ENCODE measurements at regions not wholly inside any gene's neighbourhood (a gene's known extent, or its start where the extent isn't known, plus 50 kb on each side); places are given as distances from the start of the nearest gene placed in this dataset.
A peak's percentile ranks its signal among the peaks of the same experiment; 100 is the strongest.

DNA sequence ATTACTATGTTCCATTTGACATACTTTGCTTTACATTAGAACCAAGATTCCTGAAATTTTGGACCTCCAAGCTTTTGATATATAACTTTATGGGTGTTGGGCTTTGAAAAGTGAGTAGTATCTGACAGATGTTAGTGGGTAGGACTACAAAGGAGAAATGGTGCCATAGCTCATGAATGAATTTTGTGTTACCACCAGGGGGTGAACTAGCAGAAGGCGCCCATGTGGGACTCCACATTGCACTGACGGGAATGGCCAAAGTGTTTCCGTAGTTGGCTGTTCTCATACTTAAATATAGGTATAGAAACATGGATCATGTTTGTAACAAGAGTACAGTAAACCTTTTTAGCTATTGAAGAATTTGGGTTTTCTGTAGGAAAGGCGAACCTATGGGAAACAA, 337.5 kb downstream of the FLRT2 start:
- Histone ChIP-seq H3K4me1 (no peaks in the 10 kb centered on the region), H3K36me3 (no peaks in the 10 kb centered on the region), H3K27me3 (no peaks in the 10 kb centered on the region), H3K4me3 (no peak overlapping the region), H3K27ac (no peak overlapping the region), H3K9me3 (no peaks in the 10 kb centered on the region)
- intact Hi-C loops (cut with DNase I), result no loop called here
- DNase-seq (peak in 1 of 3 donors; percentile 44), ATAC-seq (peak; percentile 27 to 83 (median 74))
- 38% methylated on average over 4 of the region's 4 CpGs for WGBS (ENCODE audit: insufficient coverage, low coverage, low lambda C conversion rate, missing lambda C conversion rate)
- TF ChIP-seq, protein P1, sequence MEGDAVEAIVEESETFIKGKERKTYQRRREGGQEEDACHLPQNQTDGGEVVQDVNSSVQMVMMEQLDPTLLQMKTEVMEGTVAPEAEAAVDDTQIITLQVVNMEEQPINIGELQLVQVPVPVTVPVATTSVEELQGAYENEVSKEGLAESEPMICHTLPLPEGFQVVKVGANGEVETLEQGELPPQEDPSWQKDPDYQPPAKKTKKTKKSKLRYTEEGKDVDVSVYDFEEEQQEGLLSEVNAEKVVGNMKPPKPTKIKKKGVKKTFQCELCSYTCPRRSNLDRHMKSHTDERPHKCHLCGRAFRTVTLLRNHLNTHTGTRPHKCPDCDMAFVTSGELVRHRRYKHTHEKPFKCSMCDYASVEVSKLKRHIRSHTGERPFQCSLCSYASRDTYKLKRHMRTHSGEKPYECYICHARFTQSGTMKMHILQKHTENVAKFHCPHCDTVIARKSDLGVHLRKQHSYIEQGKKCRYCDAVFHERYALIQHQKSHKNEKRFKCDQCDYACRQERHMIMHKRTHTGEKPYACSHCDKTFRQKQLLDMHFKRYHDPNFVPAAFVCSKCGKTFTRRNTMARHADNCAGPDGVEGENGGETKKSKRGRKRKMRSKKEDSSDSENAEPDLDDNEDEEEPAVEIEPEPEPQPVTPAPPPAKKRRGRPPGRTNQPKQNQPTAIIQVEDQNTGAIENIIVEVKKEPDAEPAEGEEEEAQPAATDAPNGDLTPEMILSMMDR (IDR thresholded peaks at IDR 0.05), result peak; percentile 32 to 40 (median 36)
- TF ChIP-seq POLR2A (IDR thresholded peaks at IDR 0.05), result no peak

DNA sequence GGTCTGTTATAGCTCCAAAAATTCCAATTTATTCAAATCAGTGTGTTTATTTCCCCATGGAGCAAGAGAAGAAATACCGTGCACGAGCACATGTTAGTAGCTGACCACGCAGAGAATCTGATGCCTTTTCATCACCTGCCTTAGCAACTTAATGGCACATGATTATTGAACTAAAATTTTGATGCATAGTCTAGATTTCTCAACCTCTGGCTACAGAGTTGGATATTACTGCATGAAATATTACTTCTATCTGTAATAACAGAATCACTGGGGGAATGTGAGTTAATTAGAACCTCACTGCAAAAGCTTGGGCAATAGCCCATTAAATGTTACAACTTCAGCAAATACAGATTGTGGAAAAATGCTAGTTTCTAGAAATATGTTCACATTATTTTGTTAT, 335.8 kb downstream of the FLRT2 start:
- Histone ChIP-seq H3K4me1 (no peaks in the 10 kb centered on the region), H3K4me3 (no peak overlapping the region), H3K27ac (no peak overlapping the region), H3K36me3 (no peaks in the 10 kb centered on the region), H3K27me3 (no peaks in the 10 kb centered on the region), H3K9me3 (no peaks in the 10 kb centered on the region)
- DNase-seq, result no peak
- no peak for ATAC-seq
- intact Hi-C loops (cut with DNase I), result no loop called here
- TF ChIP-seq, protein P1 (IDR thresholded peaks at IDR 0.05), result no peak
- WGBS (ENCODE audit: insufficient coverage, low coverage, low lambda C conversion rate, missing lambda C conversion rate), result 94% methylated on average over 3 of the region's 3 CpGs

DNA sequence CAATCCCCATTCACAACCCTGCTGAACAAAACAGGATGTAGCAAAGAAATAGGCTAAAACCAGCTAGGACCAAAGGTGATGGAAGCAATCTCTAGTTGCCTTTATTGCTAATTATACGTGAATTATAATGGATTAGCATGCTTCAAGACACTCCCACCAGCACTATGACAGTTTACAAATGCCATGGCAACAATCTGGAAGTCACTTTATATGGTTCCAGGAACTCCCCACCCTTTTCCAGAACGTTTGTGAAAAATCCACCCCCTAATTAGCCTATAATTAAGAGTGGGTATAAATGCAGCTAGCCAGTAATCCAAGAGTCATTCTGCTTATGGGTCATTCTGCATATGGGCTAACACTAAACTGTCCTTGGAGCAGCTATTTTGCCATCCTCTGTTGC, 328.7 kb downstream of the FLRT2 start:
- Histone ChIP-seq H3K9me3 (no peaks in the 10 kb centered on the region), H3K36me3 (no peaks in the 10 kb centered on the region), H3K27ac (no peak overlapping the region), H3K4me3 (no peak overlapping the region), H3K27me3 (no peaks in the 10 kb centered on the region), H3K4me1 (no peaks in the 10 kb centered on the region)
- ATAC-seq, result no peak
- TF ChIP-seq, protein P1 (IDR thresholded peaks at IDR 0.05), result no peak
- no peak for TF ChIP-seq POLR2A (IDR thresholded peaks at IDR 0.05)
- DNase-seq, result no peak
- 31% methylated on average over 2 of the region's 2 CpGs for WGBS (ENCODE audit: insufficient coverage, low coverage, low lambda C conversion rate, missing lambda C conversion rate)
- intact Hi-C loops (cut with DNase I), result no loop called here

DNA sequence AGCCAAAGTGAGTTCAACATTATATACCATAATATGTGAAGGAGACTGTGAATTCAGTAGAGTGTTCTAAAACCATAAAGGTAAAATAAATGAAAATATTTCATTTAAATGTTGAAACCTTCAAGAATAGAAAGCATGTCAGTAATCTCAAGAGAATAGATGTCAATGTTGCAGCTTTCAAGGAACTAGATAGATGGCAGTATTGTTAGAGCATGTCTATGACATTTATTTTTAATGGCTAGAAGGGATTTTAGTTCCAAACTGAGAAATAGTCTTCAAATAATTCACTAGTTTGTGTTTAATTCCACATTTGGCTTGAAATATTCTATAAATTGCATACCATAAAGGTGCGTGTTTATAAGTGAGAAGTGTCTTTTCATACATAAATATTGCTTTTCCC, 326.5 kb downstream of the FLRT2 start:
- H3K36me3 ChIP-seq, result no peaks in the 10 kb centered on the region
- no peak overlapping the region for H3K4me3 ChIP-seq
- intact Hi-C loops (cut with DNase I), result no loop called here
- no peaks in the 10 kb centered on the region for H3K9me3 ChIP-seq
- WGBS (ENCODE audit: insufficient coverage, low coverage, low lambda C conversion rate, missing lambda C conversion rate), result 61% methylated on average over 1 of the region's 1 CpG
- ATAC-seq (peak in 3 of 4 donors; percentile 32 to 44 (median 44)), DNase-seq (no peak)
- no peaks in the 10 kb centered on the region for H3K27me3 ChIP-seq
- TF ChIP-seq, protein P1 (IDR thresholded peaks at IDR 0.05), result peak; percentile 24 to 53 (median 43)
- no peak for TF ChIP-seq POLR2A (IDR thresholded peaks at IDR 0.05)
- no peaks in the 10 kb centered on the region for H3K4me1 ChIP-seq
- no peak overlapping the region for H3K27ac ChIP-seq

DNA sequence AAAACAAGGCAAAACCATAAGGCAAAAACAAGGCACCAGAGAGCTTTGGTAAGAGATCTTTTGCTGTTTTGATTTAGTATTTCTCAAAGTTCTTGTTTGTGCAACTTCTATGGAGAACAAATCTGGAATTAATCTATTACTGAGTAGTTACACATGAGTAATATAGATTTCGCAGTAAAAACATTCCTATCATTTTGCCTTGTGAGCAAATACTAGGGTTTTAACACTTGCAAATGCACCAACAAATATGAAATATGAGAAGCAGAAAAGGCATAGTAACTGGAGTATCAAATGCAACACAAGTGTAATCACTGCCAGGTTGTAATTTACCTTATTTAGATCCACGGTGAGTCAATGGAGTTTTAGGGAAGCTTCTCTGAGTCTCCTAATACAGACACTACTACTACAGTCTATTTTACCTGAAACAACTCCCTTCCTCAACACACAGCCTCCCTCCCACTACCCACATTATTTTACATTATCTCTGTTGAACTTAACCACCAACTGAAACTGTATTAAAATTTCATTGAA, 324.1 kb downstream of the FLRT2 start:
- Histone ChIP-seq H3K27me3 (no peaks in the 10 kb centered on the region), H3K4me1 (no peaks in the 10 kb centered on the region), H3K9me3 (no peaks in the 10 kb centered on the region), H3K36me3 (no peaks in the 10 kb centered on the region), H3K4me3 (no peak overlapping the region), H3K27ac (no peak overlapping the region)
- TF ChIP-seq POLR2A (IDR thresholded peaks at IDR 0.05), result no peak
- TF ChIP-seq, protein P1 (IDR thresholded peaks at IDR 0.05), result no peak
- DNase-seq (no peak), ATAC-seq (no peak)
- WGBS (ENCODE audit: insufficient coverage, low coverage, low lambda C conversion rate, missing lambda C conversion rate), result 79% methylated on average over 2 of the region's 2 CpGs
- intact Hi-C loops (cut with DNase I), result no loop called here

Data from right lobe of liver (tissue), 6 donors.